Neural cell (in vitro differentiated cells): ENCODE measurements at regions not wholly inside any gene's neighbourhood (a gene's known extent, or its start where the extent isn't known, plus 50 kb on each side); places are given as distances from the start of the nearest gene placed in this dataset.

Source experiments
- small RNA-seq, 3 experiments: library from RNA; depleted of rRNA; stranded (forward); fragments of <200 nt; gene quantifications; one replicate each; pipeline ENCODE3, GENCODE V24; 2012

Small RNAs in the stretch of these regions (small RNA-seq; reads per million reads assigned to genes)
- 0 reads per million in 3 experiments for gene RN7SKP277
